PC-9 (cell line): ENCODE measurements at regions not wholly inside any gene's neighbourhood (a gene's known extent, or its start where the extent isn't known, plus 50 kb on each side); places are given as distances from the start of the nearest gene placed in this dataset.

ENCODE experiments used
- CTCF ChIP-seq: fragments of 200-600 bp; sonication (generic); conservative IDR thresholded peaks from 2 replicates; pipeline ENCODE4 v1.6.1; 2017; ENCODE audit warnings: mixed run types, antibody characterized with exemption, mild to moderate bottlenecking, moderate library complexity
- EZH2 ChIP-seq: fragments of 200-600 bp; sonication (generic); IDR thresholded peaks from 2 replicates; pipeline ENCODE4 v1.8.0; 2017; ENCODE audit warnings: antibody characterized with exemption, low read depth

- TF ChIP-seq EZH2 = no peak
- no peak for TF ChIP-seq CTCF
These were observed 58.6 kb upstream of the CD34 start for GRCh38 chr1:207969528-207969927.
